K562 (cell line): ENCODE measurements at regions not wholly inside any gene's neighbourhood (a gene's known extent, or its start where the extent isn't known, plus 50 kb on each side); places are given as distances from the start of the nearest gene placed in this dataset.

Experiments used
- ATAC-seq: fragments of 200-7000 bp; cut with Tn5 transposase; 3 replicates; pipeline ENCODE4 v1.9.1; 2020; ENCODE audit warnings: moderate library complexity
- BruUV-seq: library from RNA; stranded (reverse); fragments of 400-500 nt; replicated peaks from 2 replicates; lab custom pipeline; 2021; lab: Mats Ljungman, UMichigan
- CTCF ChIA-PET: fragments of 300-600 bp; formaldehyde crosslinking; extraction: SDS; loops from one replicate; lab custom pipeline; 2021; ENCODE audit warnings: low intra/inter-chr PET ratio; lab: Yijun Ruan, JAX
- POLR2A ChIA-PET: fragments of 300-600, 350-650 bp; sonication (Branson Sonifier 250); formaldehyde crosslinking; extraction: SDS; loops from one replicate; lab custom pipeline; 2021; ENCODE audit warnings: antibody characterized with exemption, inconsistent platforms; lab: Yijun Ruan, JAX
- DNase-seq, 4 experiments: peaks; one replicate each; pipeline versions ENCODE4 v3.0.0 to v3.0.0-alpha.2; 2011 to 2018; ENCODE audit warnings: low spot score in 3 of 4, mixed read lengths in 3 of 4; ENCODE audit errors: extremely low read depth in 1 of 4
- FAIRE-seq: peaks from 2 replicates; lab custom pipeline; 2011; peaks lifted over from hg19 to GRCh38; lab: Jason Lieb, UNC
- H2AFZ ChIP-seq: 2 replicates; pipeline ENCODE4 v1.6.0; 2011; ENCODE audit warnings: low read depth, low read length, control low read depth, inconsistent platforms
- H3K27ac ChIP-seq: fragments of 200-600 bp; 3 replicates; pipeline ENCODE4 v1.8.0; 2011; ENCODE audit warnings: low read depth, mild to moderate bottlenecking, control low read depth, inconsistent platforms, low read length, moderate library complexity, mixed read lengths; ENCODE audit errors: extremely low read depth
- H3K27me3 ChIP-seq, 2 experiments: fragments of 300-600 bp in 1 of 2; 2 replicates in 1 of 2; 3 replicates in 1 of 2; pipeline versions ENCODE4 v1.6.0 to v1.8.0; 2011; ENCODE audit warnings: inconsistent platforms in 2 of 2, low read length in 2 of 2, mild to moderate bottlenecking in 1 of 2, mixed read lengths in 1 of 2, moderate library complexity in 1 of 2; ENCODE audit not compliant: control insufficient read depth in 2 of 2, insufficient read depth in 2 of 2
- H3K36me3 ChIP-seq: fragments of 300-600 bp; 3 replicates; pipeline ENCODE4 v1.8.0; 2011; ENCODE audit warnings: mild to moderate bottlenecking, low read length, inconsistent platforms; ENCODE audit not compliant: control insufficient read depth, insufficient read depth
- H3K4me1 ChIP-seq, 2 experiments: fragments of 200-600 bp in 1 of 2; replicated peaks in 1 of 2; 2 replicates in 1 of 2; 3 replicates in 1 of 2; pipeline versions ENCODE4 v1.5.1 to v1.8.0; 2011; ENCODE audit warnings: inconsistent platforms in 2 of 2, low read length in 2 of 2, mild to moderate bottlenecking in 1 of 2, mixed read lengths in 1 of 2, moderate library complexity in 1 of 2; ENCODE audit not compliant: control insufficient read depth in 2 of 2, insufficient read depth in 2 of 2
- H3K4me2 ChIP-seq: 2 replicates; pipeline ENCODE4 v1.6.1; 2011; ENCODE audit warnings: low read length, control low read depth, inconsistent platforms, mixed read lengths; ENCODE audit not compliant: insufficient read depth
- H3K4me3 ChIP-seq: fragments of 200-600 bp; sonication (generic), shearing (Covaris generic); 2 replicates; pipeline ENCODE4 v1.5.1; 2016; ENCODE audit warnings: control low read depth, inconsistent platforms
- H3K79me2 ChIP-seq: fragments of 200-600 bp; 3 replicates; pipeline ENCODE4 v1.8.0; 2011; ENCODE audit warnings: low read length, inconsistent platforms; ENCODE audit not compliant: control insufficient read depth, insufficient read depth
- H3K9ac ChIP-seq, 2 experiments: 2 replicates each; pipeline versions ENCODE4 v1.6.0 to v1.6.1; 2011; ENCODE audit warnings: low read depth in 2 of 2, low read length in 2 of 2, control low read depth in 1 of 2, inconsistent platforms in 1 of 2, mild to moderate bottlenecking in 1 of 2, mixed read lengths in 1 of 2; ENCODE audit not compliant: insufficient read depth in 1 of 2
- H3K9me1 ChIP-seq: one replicate; pipeline ENCODE4 v1.6.0; 2011; ENCODE audit warnings: inconsistent platforms, mild to moderate bottlenecking, low read length, moderate library complexity; ENCODE audit not compliant: control insufficient read depth, insufficient read depth
- H3K9me3 ChIP-seq: replicated peaks from 2 replicates; pipeline ENCODE4 v1.5.1; 2011; ENCODE audit warnings: low read depth, low read length, inconsistent platforms; ENCODE audit not compliant: control insufficient read depth, insufficient read depth
- H4K20me1 ChIP-seq: replicated peaks from 2 replicates; pipeline ENCODE4 v1.6.1; 2011; ENCODE audit warnings: low read length, inconsistent platforms, mixed read lengths; ENCODE audit not compliant: control insufficient read depth, insufficient read depth
- BMI1 ChIP-seq: fragments of 150-350 bp; IDR thresholded peaks from 2 replicates; pipeline ENCODE4 v1.6.1; 2014; ENCODE audit warnings: low read length
- CREB3L1 ChIP-seq: fragments of 450-650 bp; IDR thresholded peaks from 2 replicates; pipeline ENCODE4 v1.6.1; 2014; ENCODE audit warnings: low read depth, mild to moderate bottlenecking, moderate library complexity, borderline replicate concordance
- E2F6 ChIP-seq, 2 experiments: IDR thresholded peaks; 2 replicates each; pipeline ENCODE4 v1.6.1; 2011; ENCODE audit warnings: borderline replicate concordance in 1 of 2, control low read depth in 1 of 2, low read depth in 1 of 2, low read length in 1 of 2, mild to moderate bottlenecking in 1 of 2, mixed read lengths in 1 of 2, moderate library complexity in 1 of 2; ENCODE audit not compliant: insufficient read depth in 1 of 2, insufficient read length in 1 of 2, poor library complexity in 1 of 2, severe bottlenecking in 1 of 2; ENCODE audit errors: extremely low read depth in 1 of 2
- HMG20B ChIP-seq: fragments of 250-450 bp; sonication (Bioruptor Pico); IDR thresholded peaks from 2 replicates; pipeline ENCODE4 v1.5.0; 2021; ENCODE audit warnings: mild to moderate bottlenecking
- HMGN3 ChIP-seq: IDR thresholded peaks from 2 replicates; pipeline ENCODE4 v1.6.1; 2011; ENCODE audit warnings: borderline replicate concordance, low read depth, mild to moderate bottlenecking, mixed read lengths, low read length; ENCODE audit not compliant: insufficient read length; ENCODE audit errors: extremely low read depth
- MEIS2 ChIP-seq: fragments of 450-650 bp; IDR thresholded peaks from 2 replicates; pipeline ENCODE4 v1.6.1; 2014; ENCODE audit warnings: mild to moderate bottlenecking; ENCODE audit not compliant: partially characterized antibody
- PKNOX1 ChIP-seq: fragments of 450-650 bp; IDR thresholded peaks from 2 replicates; pipeline ENCODE4 v1.6.1; 2016
- SNRNP70 ChIP-seq: fragments of 200-400 bp; formaldehyde crosslinking; optimal IDR thresholded peaks from 2 replicates; pipeline ENCODE3; 2017; ENCODE audit warnings: low read depth, low read length
- VEZF1 ChIP-seq: fragments of 200-800 bp; sonication (Bioruptor generic); IDR thresholded peaks from 2 replicates; pipeline ENCODE4 v1.6.1; 2017; ENCODE audit warnings: missing genetic modification characterization, missing compliant biosample characterization
- ZNF184 ChIP-seq: sonication (generic); formaldehyde crosslinking; IDR thresholded peaks from 2 replicates; pipeline ENCODE4 v1.5.0; 2020; ENCODE audit warnings: missing genetic modification reagents
- ZNF436 ChIP-seq: fragments of 250-450, 450-650 bp; sonication (Bioruptor Pico); formaldehyde crosslinking; IDR thresholded peaks from 2 replicates; pipeline ENCODE4 v1.7.0; 2020; ENCODE audit warnings: mild to moderate bottlenecking
- WGBS: fragments of 100-300 bp; shearing (Covaris generic); methylation state at CpG from one replicate; pipeline ENCODE4 v1.1.6; 2016; ENCODE audit warnings: low coverage, mixed read lengths; ENCODE audit not compliant: insufficient coverage; ENCODE audit errors: missing lambda C conversion rate; 5-methylcytosine and 5-hydroxymethylcytosine counted together
- in situ Hi-C: fragments of 300-500 bp; cut with MboI; formaldehyde crosslinking; loops from 4 replicates; pipeline ENCODE4 v1.15.0; 2018; ENCODE audit warnings: inconsistent platforms, mixed read lengths
- intact Hi-C: fragments of 100-400 bp; cut with micrococcal nuclease; formaldehyde crosslinking; loops from 2 replicates; pipeline ENCODE4 v1.14.2; 2022

GRCh38 chr13:81846771-81847170 is 1505.8 kb upstream of the SPRY2 start:
- 0% methylated on average over 2 of the region's 2 CpGs for WGBS
- no peaks in the 10 kb centered on the region for H3K9me1 ChIP-seq
- DNase-seq = no peak
- no peaks in the 10 kb centered on the region for H3K4me1 ChIP-seq
- no peaks in the 10 kb centered on the region for H3K27me3 ChIP-seq
- POLR2A ChIA-PET = no interaction called here
- no peak overlapping the region for H3K9ac ChIP-seq
- CTCF ChIA-PET = no interaction called here
- H3K79me2 ChIP-seq = no peaks in the 10 kb centered on the region
- no TSS peak for BruUV-seq
- no peaks in the 10 kb centered on the region for H4K20me1 ChIP-seq
- no peak overlapping the region for H3K4me2 ChIP-seq
- H3K36me3 ChIP-seq = no peaks in the 10 kb centered on the region
- H3K4me3 ChIP-seq = no peak overlapping the region
- H3K9me3 ChIP-seq = no peaks in the 10 kb centered on the region
- TF ChIP-seq ZNF436 (no peak), ZNF184 (CRISPR knock-in tag) (no peak), HMG20B (CRISPR knock-in tag) (no peak), CREB3L1 (no peak), E2F6 (IDR thresholded peaks at IDR 0.05; ENCODE audit: borderline replicate concordance in 1 of 2, extremely low read depth in 1 of 2, insufficient read depth in 1 of 2, insufficient read length in 1 of 2, low read depth in 1 of 2, low read length in 1 of 2, poor library complexity in 1 of 2, severe bottlenecking in 1 of 2) (no peak), HMGN3 (no peak), MEIS2 (no peak), SNRNP70 (no peak), BMI1 (no peak), PKNOX1 (no peak), VEZF1 (no peak)
- TF ChIP-seq, all 486 proteins: peak for 0
- Histone ChIP-seq H2AFZ (no peak overlapping the region), H3K27ac (no peak overlapping the region)
- no peak for FAIRE-seq
- intact Hi-C loops (no loop called here), in situ Hi-C loops (no loop called here)
- ATAC-seq = no peak
